OCI-LY7 (cell line): ENCODE measurements at regions not wholly inside any gene's neighbourhood (a gene's known extent, or its start where the extent isn't known, plus 50 kb on each side); places are given as distances from the start of the nearest gene placed in this dataset.

Source experiments
- EZH2phosphoT487 ChIP-seq: fragments of 200-600 bp; sonication (generic); IDR thresholded peaks from 2 replicates; pipeline ENCODE4 v1.6.1; 2018; ENCODE audit warnings: low read depth, borderline replicate concordance, mild to moderate bottlenecking, mixed run types, antibody characterized with exemption, low read length, moderate library complexity, mixed read lengths
- TF ChIP-seq, protein P1 (sequence below): fragments of 200-600 bp; sonication (generic); conservative IDR thresholded peaks from 2 replicates; pipeline ENCODE4 v1.5.1; 2014; ENCODE audit warnings: mild to moderate bottlenecking, antibody characterized with exemption, low read length, moderate library complexity, mixed read lengths

DNA sequence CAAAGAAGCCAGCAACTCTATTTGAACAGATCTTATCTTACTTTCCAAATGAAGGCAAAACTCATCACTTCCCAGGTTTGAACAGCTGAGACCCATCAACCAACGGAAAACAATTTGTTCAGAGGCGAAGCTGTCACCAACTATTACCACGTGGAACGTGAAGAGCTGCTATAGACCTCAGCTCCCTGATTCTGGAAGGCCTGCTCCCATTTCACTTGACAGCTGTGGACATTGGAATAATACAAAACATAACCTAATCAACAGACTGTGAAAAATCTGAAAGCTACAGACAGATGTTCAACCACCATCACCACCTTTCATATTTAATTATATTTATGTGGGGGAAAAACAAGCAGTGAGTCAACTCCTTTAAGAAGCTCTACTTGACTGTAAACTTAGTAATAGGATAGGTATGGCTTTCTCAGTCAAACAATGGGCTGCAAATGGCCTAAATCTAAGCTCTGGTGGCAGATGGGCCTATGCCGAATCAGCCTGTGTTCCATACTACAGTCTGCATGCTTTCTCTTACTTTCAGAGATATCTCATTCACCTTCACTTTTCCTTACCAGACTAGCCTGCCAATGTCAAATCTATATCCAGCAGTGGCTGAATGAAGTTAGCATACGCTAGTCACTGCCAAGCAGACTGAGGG, 896.4 kb downstream of the TDRD15 start:
- TF ChIP-seq, protein P1, sequence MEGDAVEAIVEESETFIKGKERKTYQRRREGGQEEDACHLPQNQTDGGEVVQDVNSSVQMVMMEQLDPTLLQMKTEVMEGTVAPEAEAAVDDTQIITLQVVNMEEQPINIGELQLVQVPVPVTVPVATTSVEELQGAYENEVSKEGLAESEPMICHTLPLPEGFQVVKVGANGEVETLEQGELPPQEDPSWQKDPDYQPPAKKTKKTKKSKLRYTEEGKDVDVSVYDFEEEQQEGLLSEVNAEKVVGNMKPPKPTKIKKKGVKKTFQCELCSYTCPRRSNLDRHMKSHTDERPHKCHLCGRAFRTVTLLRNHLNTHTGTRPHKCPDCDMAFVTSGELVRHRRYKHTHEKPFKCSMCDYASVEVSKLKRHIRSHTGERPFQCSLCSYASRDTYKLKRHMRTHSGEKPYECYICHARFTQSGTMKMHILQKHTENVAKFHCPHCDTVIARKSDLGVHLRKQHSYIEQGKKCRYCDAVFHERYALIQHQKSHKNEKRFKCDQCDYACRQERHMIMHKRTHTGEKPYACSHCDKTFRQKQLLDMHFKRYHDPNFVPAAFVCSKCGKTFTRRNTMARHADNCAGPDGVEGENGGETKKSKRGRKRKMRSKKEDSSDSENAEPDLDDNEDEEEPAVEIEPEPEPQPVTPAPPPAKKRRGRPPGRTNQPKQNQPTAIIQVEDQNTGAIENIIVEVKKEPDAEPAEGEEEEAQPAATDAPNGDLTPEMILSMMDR, result no peak
- TF ChIP-seq EZH2phosphoT487, result no peak
